ENCODE measurements at regions not wholly inside any gene's neighbourhood (a gene's known extent, or its start where the extent isn't known, plus 50 kb on each side); places are given as distances from the start of the nearest gene placed in this dataset.
A peak's percentile ranks its signal among the peaks of the same experiment; 100 is the strongest.

- ChIA-PET POLR2A (no interaction called here), CTCF (no interaction called here)
- Histone ChIP-seq H3K27me3 (replicated peaks in 2 of 5; ENCODE audit: control insufficient read depth in 4 of 5, insufficient read depth in 5 of 5, low read length in 4 of 5) (no peaks in the 10 kb centered on the region), H3K9me3 (ENCODE audit: control extremely low read depth in 1 of 5, control insufficient read depth in 4 of 5, insufficient read depth in 2 of 5, low read depth in 1 of 5, low read length in 4 of 5) (no peaks in the 10 kb centered on the region), H3K4me3 (ENCODE audit: control insufficient read depth in 1 of 7, extremely low read depth in 1 of 7, insufficient read depth in 4 of 7, low read depth in 2 of 7, low read length in 6 of 7) (no peak overlapping the region), H3K4me1 (ENCODE audit: control extremely low read depth in 1 of 4, control insufficient read depth in 4 of 4, insufficient read depth in 4 of 4, low read length in 3 of 4) (peaks cover 0 to 4% (median under 1%) of the 10 kb centered on the region in 4 experiments), H3K27ac (ENCODE audit: insufficient read depth in 1 of 2, low read depth in 1 of 2, low read length in 2 of 2, poor library complexity in 1 of 2, severe bottlenecking in 2 of 2) (no peak overlapping the region), H3K36me3 (ENCODE audit: control insufficient read depth in 4 of 4, insufficient read depth in 4 of 4, low read length in 3 of 4) (no peaks in the 10 kb centered on the region)
- peak in 1 of 3 donors; percentile 13 for DNase-seq
These were observed 120.9 kb upstream of the P2RY1 start for GRCh38 chr3:152713989-152714388.

- no peaks in the 10 kb centered on the region for H3K36me3 ChIP-seq (ENCODE audit: control insufficient read depth in 4 of 4, insufficient read depth in 4 of 4, low read length in 3 of 4)
- ChIA-PET POLR2A (no interaction called here), CTCF (no interaction called here)
- no peak for DNase-seq
- H3K27ac ChIP-seq (ENCODE audit: insufficient read depth in 1 of 2, low read depth in 1 of 2, low read length in 2 of 2, poor library complexity in 1 of 2, severe bottlenecking in 2 of 2): no peak overlapping the region
- H3K9me3 ChIP-seq (ENCODE audit: control extremely low read depth in 1 of 5, control insufficient read depth in 4 of 5, insufficient read depth in 2 of 5, low read depth in 1 of 5, low read length in 4 of 5): no peaks in the 10 kb centered on the region
- peaks cover 0 to 5% (median 2%) of the 10 kb centered on the region in 4 experiments for H3K4me1 ChIP-seq (ENCODE audit: control extremely low read depth in 1 of 4, control insufficient read depth in 4 of 4, insufficient read depth in 4 of 4, low read length in 3 of 4)
- H3K4me3 ChIP-seq (ENCODE audit: control insufficient read depth in 1 of 7, extremely low read depth in 1 of 7, insufficient read depth in 4 of 7, low read depth in 2 of 7, low read length in 6 of 7): no peak overlapping the region
- no peaks in the 10 kb centered on the region for H3K27me3 ChIP-seq (replicated peaks in 2 of 5; ENCODE audit: control insufficient read depth in 4 of 5, insufficient read depth in 5 of 5, low read length in 4 of 5)
These were observed 120.4 kb upstream of the P2RY1 start for GRCh38 chr3:152714507-152714906.

GRCh38 chr3:152717252-152717651 is 117.7 kb upstream of the P2RY1 start:
- no peak for DNase-seq
- ChIA-PET CTCF (no interaction called here), POLR2A (no interaction called here)
- peaks cover 0 to 5% (median 2%) of the 10 kb centered on the region in 4 experiments for H3K4me1 ChIP-seq (ENCODE audit: control extremely low read depth in 1 of 4, control insufficient read depth in 4 of 4, insufficient read depth in 4 of 4, low read length in 3 of 4)
- no CpG with 5 or more reads among the region's 3 CpGs for WGBS (ENCODE audit: insufficient coverage)
- no peak overlapping the region for H3K27ac ChIP-seq (ENCODE audit: insufficient read depth in 1 of 2, low read depth in 1 of 2, low read length in 2 of 2, poor library complexity in 1 of 2, severe bottlenecking in 2 of 2)
- H3K4me3 ChIP-seq (ENCODE audit: control insufficient read depth in 1 of 7, extremely low read depth in 1 of 7, insufficient read depth in 4 of 7, low read depth in 2 of 7, low read length in 6 of 7): no peak overlapping the region
- H3K36me3 ChIP-seq (ENCODE audit: control insufficient read depth in 4 of 4, insufficient read depth in 4 of 4, low read length in 3 of 4): no peaks in the 10 kb centered on the region
- H3K9me3 ChIP-seq (ENCODE audit: control extremely low read depth in 1 of 5, control insufficient read depth in 4 of 5, insufficient read depth in 2 of 5, low read depth in 1 of 5, low read length in 4 of 5): peaks cover 0 to 2% (median 0%) of the 10 kb centered on the region in 5 experiments
- no peaks in the 10 kb centered on the region for H3K27me3 ChIP-seq (replicated peaks in 2 of 5; ENCODE audit: control insufficient read depth in 4 of 5, insufficient read depth in 5 of 5, low read length in 4 of 5)

GRCh38 chr3:152718810-152719209 is 116.1 kb upstream of the P2RY1 start:
- H3K36me3 ChIP-seq (ENCODE audit: control insufficient read depth in 4 of 4, insufficient read depth in 4 of 4, low read length in 3 of 4): no peaks in the 10 kb centered on the region
- H3K9me3 ChIP-seq (ENCODE audit: control extremely low read depth in 1 of 5, control insufficient read depth in 4 of 5, insufficient read depth in 2 of 5, low read depth in 1 of 5, low read length in 4 of 5): peaks cover 0 to 2% (median 0%) of the 10 kb centered on the region in 5 experiments
- no peak overlapping the region for H3K27ac ChIP-seq (ENCODE audit: insufficient read depth in 1 of 2, low read depth in 1 of 2, low read length in 2 of 2, poor library complexity in 1 of 2, severe bottlenecking in 2 of 2)
- no peak overlapping the region for H3K4me3 ChIP-seq (ENCODE audit: control insufficient read depth in 1 of 7, extremely low read depth in 1 of 7, insufficient read depth in 4 of 7, low read depth in 2 of 7, low read length in 6 of 7)
- DNase-seq: peak in 1 of 3 donors; percentile 14
- ChIA-PET POLR2A (no interaction called here), CTCF (no interaction called here)
- H3K4me1 ChIP-seq (ENCODE audit: control extremely low read depth in 1 of 4, control insufficient read depth in 4 of 4, insufficient read depth in 4 of 4, low read length in 3 of 4): peaks cover 0 to 5% (median 2%) of the 10 kb centered on the region in 4 experiments
- no peaks in the 10 kb centered on the region for H3K27me3 ChIP-seq (replicated peaks in 2 of 5; ENCODE audit: control insufficient read depth in 4 of 5, insufficient read depth in 5 of 5, low read length in 4 of 5)

GRCh38 chr3:152719264-152719663 is 115.7 kb upstream of the P2RY1 start:
- POLR2A ChIA-PET: no interaction called here
- Histone ChIP-seq H3K27me3 (replicated peaks in 2 of 5; ENCODE audit: control insufficient read depth in 4 of 5, insufficient read depth in 5 of 5, low read length in 4 of 5) (no peaks in the 10 kb centered on the region), H3K4me3 (ENCODE audit: control insufficient read depth in 1 of 7, extremely low read depth in 1 of 7, insufficient read depth in 4 of 7, low read depth in 2 of 7, low read length in 6 of 7) (no peak overlapping the region), H3K36me3 (ENCODE audit: control insufficient read depth in 4 of 4, insufficient read depth in 4 of 4, low read length in 3 of 4) (no peaks in the 10 kb centered on the region), H3K4me1 (ENCODE audit: control extremely low read depth in 1 of 4, control insufficient read depth in 4 of 4, insufficient read depth in 4 of 4, low read length in 3 of 4) (peaks cover 0 to 5% (median 2%) of the 10 kb centered on the region in 4 experiments), H3K27ac (ENCODE audit: insufficient read depth in 1 of 2, low read depth in 1 of 2, low read length in 2 of 2, poor library complexity in 1 of 2, severe bottlenecking in 2 of 2) (no peak overlapping the region), H3K9me3 (ENCODE audit: control extremely low read depth in 1 of 5, control insufficient read depth in 4 of 5, insufficient read depth in 2 of 5, low read depth in 1 of 5, low read length in 4 of 5) (peaks cover 0 to 2% (median 0%) of the 10 kb centered on the region in 5 experiments)
- DNase-seq: peak; percentile 34 to 85 (median 75)
- 100% methylated on average over 1 of the region's 2 CpGs for WGBS (ENCODE audit: insufficient coverage)
- CTCF ChIA-PET: no interaction called here

GRCh38 chr3:152720951-152721718 is 113.8 kb upstream of the P2RY1 start:
- Histone ChIP-seq H3K27ac (ENCODE audit: insufficient read depth in 1 of 2, low read depth in 1 of 2, low read length in 2 of 2, poor library complexity in 1 of 2, severe bottlenecking in 2 of 2) (no peak overlapping the region), H3K36me3 (ENCODE audit: control insufficient read depth in 4 of 4, insufficient read depth in 4 of 4, low read length in 3 of 4) (no peaks in the 10 kb centered on the region), H3K9me3 (ENCODE audit: control extremely low read depth in 1 of 5, control insufficient read depth in 4 of 5, insufficient read depth in 2 of 5, low read depth in 1 of 5, low read length in 4 of 5) (peaks cover 0 to 2% (median 0%) of the 10 kb centered on the region in 5 experiments), H3K4me1 (ENCODE audit: control extremely low read depth in 1 of 4, control insufficient read depth in 4 of 4, insufficient read depth in 4 of 4, low read length in 3 of 4) (peaks cover 0 to 5% (median 2%) of the 10 kb centered on the region in 4 experiments), H3K4me3 (ENCODE audit: control insufficient read depth in 1 of 7, extremely low read depth in 1 of 7, insufficient read depth in 4 of 7, low read depth in 2 of 7, low read length in 6 of 7) (no peak overlapping the region), H3K27me3 (replicated peaks in 2 of 5; ENCODE audit: control insufficient read depth in 4 of 5, insufficient read depth in 5 of 5, low read length in 4 of 5) (no peaks in the 10 kb centered on the region)
- no peak for DNase-seq
- ChIA-PET POLR2A (no interaction called here), CTCF (no interaction called here)
- 100% methylated on average over 2 of the region's 4 CpGs for WGBS (ENCODE audit: insufficient coverage)

- H3K4me3 ChIP-seq (ENCODE audit: control insufficient read depth in 1 of 7, extremely low read depth in 1 of 7, insufficient read depth in 4 of 7, low read depth in 2 of 7, low read length in 6 of 7): no peak overlapping the region
- POLR2A ChIA-PET: no interaction called here
- no peak overlapping the region for H3K27ac ChIP-seq (ENCODE audit: insufficient read depth in 1 of 2, low read depth in 1 of 2, low read length in 2 of 2, poor library complexity in 1 of 2, severe bottlenecking in 2 of 2)
- H3K36me3 ChIP-seq (ENCODE audit: control insufficient read depth in 4 of 4, insufficient read depth in 4 of 4, low read length in 3 of 4): no peaks in the 10 kb centered on the region
- no peak for DNase-seq
- WGBS (ENCODE audit: insufficient coverage): 100% methylated on average over 1 of the region's 1 CpG
- peaks cover 0 to 1% (median 0%) of the 10 kb centered on the region in 4 experiments for H3K4me1 ChIP-seq (ENCODE audit: control extremely low read depth in 1 of 4, control insufficient read depth in 4 of 4, insufficient read depth in 4 of 4, low read length in 3 of 4)
- no peaks in the 10 kb centered on the region for H3K27me3 ChIP-seq (replicated peaks in 2 of 5; ENCODE audit: control insufficient read depth in 4 of 5, insufficient read depth in 5 of 5, low read length in 4 of 5)
- H3K9me3 ChIP-seq (ENCODE audit: control extremely low read depth in 1 of 5, control insufficient read depth in 4 of 5, insufficient read depth in 2 of 5, low read depth in 1 of 5, low read length in 4 of 5): peaks cover 0 to 2% (median 0%) of the 10 kb centered on the region in 5 experiments
- CTCF ChIA-PET: interaction anchor here (0.7 kb wide), 1 partner anchor 249 kb away, joined by 3 read pairs; no protein-coding TSS in a partner anchor
These were observed 110.7 kb upstream of the P2RY1 start for GRCh38 chr3:152724270-152724669.
